GM12878 (cell line): ENCODE measurements at regions not wholly inside any gene's neighbourhood (a gene's known extent, or its start where the extent isn't known, plus 50 kb on each side); places are given as distances from the start of the nearest gene placed in this dataset.
A peak's percentile ranks its signal among the peaks of the same experiment; 100 is the strongest.

ENCODE experiments used
- ATAC-seq: fragments of 200-7000 bp; cut with Tn5 transposase; 3 replicates; pipeline ENCODE4 v1.9.1; 2020; ENCODE audit warnings: mild to moderate bottlenecking, moderate library complexity
- BruUV-seq: library from RNA; stranded (reverse); fragments of 400-500 nt; replicated peaks from 2 replicates; lab custom pipeline; 2021; lab: Mats Ljungman, UMichigan
- CTCF ChIA-PET: fragments of 300-600 bp; sonication (Branson Sonifier 250); formaldehyde crosslinking; extraction: SDS; loops from one replicate; lab custom pipeline; 2021; ENCODE audit warnings: inconsistent platforms; lab: Yijun Ruan, JAX
- POLR2A ChIA-PET: fragments of 350-600 bp; formaldehyde crosslinking; extraction: SDS; loops from one replicate; lab custom pipeline; 2021; ENCODE audit warnings: inconsistent platforms; lab: Charles Lee
- RAD21 ChIA-PET: fragments of 300-600 bp; sonication (Branson Sonifier 250); formaldehyde crosslinking; loops from one replicate; lab custom pipeline; 2023; ENCODE audit warnings: antibody characterized with exemption; ENCODE audit not compliant: unreplicated experiment; lab: Charles Lee
- SMC1A ChIA-PET: fragments of 300-600 bp; sonication (Branson Sonifier 250); formaldehyde crosslinking; loops from one replicate; lab custom pipeline; 2023; ENCODE audit not compliant: unreplicated experiment, uncharacterized antibody; lab: Charles Lee
- DNase-seq: peaks from one replicate; pipeline ENCODE4 v3.0.0-alpha.2; 2011; ENCODE audit warnings: low read depth, low spot score
- FAIRE-seq: peaks from 3 replicates; lab custom pipeline; 2011; peaks lifted over from hg19 to GRCh38; lab: Jason Lieb, UNC
- H2AFZ ChIP-seq: 2 replicates; pipeline ENCODE4 v1.6.0; 2011; ENCODE audit warnings: low read depth, low read length, control low read depth; ENCODE audit not compliant: control insufficient read depth
- H3K27ac ChIP-seq: 2 replicates; pipeline ENCODE4 v1.5.1; 2011; ENCODE audit warnings: control low read depth; ENCODE audit not compliant: control insufficient read depth, insufficient read depth
- H3K27me3 ChIP-seq, 2 experiments: replicated peaks in 1 of 2; 2 replicates each; pipeline versions ENCODE4 v1.6.0 to v1.6.1; 2011; ENCODE audit warnings: low read length in 1 of 2; ENCODE audit not compliant: control insufficient read depth in 2 of 2, insufficient read depth in 2 of 2
- H3K36me3 ChIP-seq, 2 experiments: 2 replicates each; pipeline ENCODE4 v1.5.1; 2011; ENCODE audit warnings: low read length in 1 of 2; ENCODE audit not compliant: control insufficient read depth in 2 of 2, insufficient read depth in 2 of 2
- H3K4me1 ChIP-seq: 2 replicates; pipeline ENCODE4 v1.6.1; 2011; ENCODE audit warnings: mild to moderate bottlenecking, low read length, moderate library complexity, mixed read lengths; ENCODE audit not compliant: control insufficient read depth, insufficient read depth
- H3K4me2 ChIP-seq: 2 replicates; pipeline ENCODE4 v1.6.0; 2011; ENCODE audit warnings: control low read depth; ENCODE audit not compliant: control insufficient read depth, insufficient read depth
- H3K4me3 ChIP-seq: fragments of 200-600 bp; sonication (generic); 2 replicates; pipeline ENCODE4 v1.5.1; 2016
- H3K79me2 ChIP-seq: 2 replicates; pipeline ENCODE4 v1.6.0; 2011; ENCODE audit warnings: low read length; ENCODE audit not compliant: control insufficient read depth, insufficient read depth
- H3K9ac ChIP-seq: 2 replicates; pipeline ENCODE4 v1.8.0; 2011; ENCODE audit warnings: low read length, control low read depth, mixed read lengths; ENCODE audit not compliant: control insufficient read depth, insufficient read depth
- H3K9me3 ChIP-seq: replicated peaks from 3 replicates; pipeline ENCODE4 v1.5.1; 2011; ENCODE audit warnings: mild to moderate bottlenecking, low read length; ENCODE audit not compliant: control insufficient read depth, insufficient read depth
- H4K20me1 ChIP-seq: 2 replicates; pipeline ENCODE4 v1.6.0; 2011; ENCODE audit not compliant: control insufficient read depth, insufficient read depth
- BACH1 ChIP-seq: fragments of 450-650 bp; IDR thresholded peaks from 2 replicates; pipeline ENCODE4 v1.6.1; 2017; ENCODE audit warnings: mild to moderate bottlenecking, borderline replicate concordance
- CHD1 ChIP-seq: IDR thresholded peaks from 2 replicates; pipeline ENCODE4 v1.6.1; 2012; ENCODE audit warnings: low read depth, low read length, improper control_type of control experiment
- DPF2 ChIP-seq: fragments of 450-650 bp; IDR thresholded peaks from 2 replicates; pipeline ENCODE4 v1.6.1; 2017; ENCODE audit warnings: mild to moderate bottlenecking
- EZH2 ChIP-seq: IDR thresholded peaks from 2 replicates; pipeline ENCODE4 v1.6.1; 2012; ENCODE audit warnings: low read depth, mild to moderate bottlenecking, control low read depth, inconsistent platforms, low read length, borderline replicate concordance; ENCODE audit not compliant: control insufficient read depth
- HCFC1 ChIP-seq: fragments of 150-350 bp; IDR thresholded peaks from 2 replicates; pipeline ENCODE4 v1.6.1; 2014; ENCODE audit warnings: low read length
- KAT2A ChIP-seq: conservative IDR thresholded peaks from 2 replicates; pipeline ENCODE4 v1.6.1; 2011; ENCODE audit warnings: low read depth, low read length; ENCODE audit not compliant: control insufficient read depth
- MAX ChIP-seq: IDR thresholded peaks from 2 replicates; pipeline ENCODE4 v1.6.1; 2012; ENCODE audit warnings: low read depth, low read length, improper control_type of control experiment
- NFIC ChIP-seq: IDR thresholded peaks from 2 replicates; pipeline ENCODE4 v1.6.1; 2012; ENCODE audit warnings: low read depth, mild to moderate bottlenecking, inconsistent platforms, low read length, moderate library complexity
- PAX8 ChIP-seq: fragments of 450-650 bp; IDR thresholded peaks from 2 replicates; pipeline ENCODE4 v1.6.1; 2017; ENCODE audit warnings: mild to moderate bottlenecking, moderate library complexity
- PKNOX1 ChIP-seq: fragments of 450-650 bp; IDR thresholded peaks from 2 replicates; pipeline ENCODE4 v1.6.1; 2016; ENCODE audit warnings: mild to moderate bottlenecking
- PML ChIP-seq: IDR thresholded peaks from 2 replicates; pipeline ENCODE4 v1.6.1; 2012; ENCODE audit warnings: low read length, inconsistent platforms
- RCOR1 ChIP-seq: conservative IDR thresholded peaks from 2 replicates; pipeline ENCODE4 v1.6.1; 2012; ENCODE audit warnings: low read depth, low read length, improper control_type of control experiment
- RELA ChIP-seq: fragments of 450-650 bp; IDR thresholded peaks from 2 replicates; pipeline ENCODE4 v1.8.0; 2014; ENCODE audit warnings: borderline replicate concordance; ENCODE audit not compliant: partially characterized antibody
- SMC3 ChIP-seq: IDR thresholded peaks from 2 replicates; pipeline ENCODE4 v1.6.1; 2011; ENCODE audit warnings: low read length, improper control_type of control experiment, borderline replicate concordance
- WGBS: methylation state at CpG from one replicate; pipeline ENCODE4 v1.1.6; 2016; ENCODE audit warnings: low lambda C conversion rate; ENCODE audit not compliant: insufficient replicate concordance, insufficient coverage; ENCODE audit errors: missing lambda C conversion rate; 5-methylcytosine and 5-hydroxymethylcytosine counted together
- in situ Hi-C: fragments of 300-500 bp; cut with MboI; formaldehyde crosslinking; loops from 9 replicates; pipeline ENCODE4 v1.14.3; 2018; ENCODE audit warnings: mixed read lengths
- intact Hi-C: fragments of 100-400 bp; cut with micrococcal nuclease; formaldehyde crosslinking; loops from one replicate; pipeline ENCODE4 v1.14.2; 2022; ENCODE audit not compliant: unreplicated experiment
- TF ChIP-seq, protein P1 (sequence below): fragments of 450-650 bp; IDR thresholded peaks from 2 replicates; pipeline ENCODE4 v1.6.1; 2017; ENCODE audit warnings: mild to moderate bottlenecking, moderate library complexity

DNA sequence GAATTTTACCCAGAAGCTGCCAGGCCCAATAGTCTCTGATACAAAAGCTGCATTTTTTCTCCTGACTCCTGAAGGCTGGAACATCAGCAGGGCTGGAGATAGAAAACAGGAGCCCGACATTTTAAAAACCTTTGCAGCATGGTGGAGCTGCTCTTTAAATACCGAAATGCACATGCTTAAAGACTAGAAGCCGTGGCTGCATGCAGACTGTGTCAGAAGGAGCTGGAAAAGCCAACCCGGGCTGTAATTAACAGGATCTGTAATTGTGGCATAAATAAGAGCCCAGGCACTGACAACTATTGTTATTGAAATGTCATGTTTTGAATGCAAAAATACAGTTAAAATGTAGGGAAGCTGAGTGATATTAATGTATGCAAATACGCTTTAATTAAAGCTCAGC lies 304.9 kb upstream of the PLET1 start (continued):
- TF ChIP-seq CHD1 (no peak), SMC3 (no peak), HCFC1 (no peak)

GRCh38 chr11:112566124-112566523 lies 305.5 kb upstream of the PLET1 start:
- ChIA-PET SMC1A (no interaction called here), POLR2A (no interaction called here), CTCF (interaction anchor here (0.9 to 1.6 kb wide), 2 partner anchors 11 to 22 kb away, joined by 5 read pairs; no protein-coding TSS in a partner anchor), RAD21 (no interaction called here)
- Histone ChIP-seq H3K79me2 (no peaks in the 10 kb centered on the region), H3K27me3 (no peaks in the 10 kb centered on the region; a peak in 1 of 4 replicates), H4K20me1 (no peaks in the 10 kb centered on the region), H3K4me2 (no peak overlapping the region), H3K9ac (no peak overlapping the region), H2AFZ (no peak overlapping the region), H3K4me3 (no peak overlapping the region), H3K9me3 (no peaks in the 10 kb centered on the region), H3K36me3 (no peaks in the 10 kb centered on the region), H3K27ac (no peak overlapping the region), H3K4me1 (peaks cover 15% of the 10 kb centered on the region; the same call in 1 of the 2 replicates)
- TF ChIP-seq DPF2 (no peak), MAX (no peak), KAT2A (no peak), PAX8 (no peak), EZH2 (no peak), BACH1 (no peak), PKNOX1 (no peak), CHD1 (no peak), RCOR1 (no peak), PML (no peak), RELA (no peak), NFIC (no peak)
- TF ChIP-seq, protein P1, sequence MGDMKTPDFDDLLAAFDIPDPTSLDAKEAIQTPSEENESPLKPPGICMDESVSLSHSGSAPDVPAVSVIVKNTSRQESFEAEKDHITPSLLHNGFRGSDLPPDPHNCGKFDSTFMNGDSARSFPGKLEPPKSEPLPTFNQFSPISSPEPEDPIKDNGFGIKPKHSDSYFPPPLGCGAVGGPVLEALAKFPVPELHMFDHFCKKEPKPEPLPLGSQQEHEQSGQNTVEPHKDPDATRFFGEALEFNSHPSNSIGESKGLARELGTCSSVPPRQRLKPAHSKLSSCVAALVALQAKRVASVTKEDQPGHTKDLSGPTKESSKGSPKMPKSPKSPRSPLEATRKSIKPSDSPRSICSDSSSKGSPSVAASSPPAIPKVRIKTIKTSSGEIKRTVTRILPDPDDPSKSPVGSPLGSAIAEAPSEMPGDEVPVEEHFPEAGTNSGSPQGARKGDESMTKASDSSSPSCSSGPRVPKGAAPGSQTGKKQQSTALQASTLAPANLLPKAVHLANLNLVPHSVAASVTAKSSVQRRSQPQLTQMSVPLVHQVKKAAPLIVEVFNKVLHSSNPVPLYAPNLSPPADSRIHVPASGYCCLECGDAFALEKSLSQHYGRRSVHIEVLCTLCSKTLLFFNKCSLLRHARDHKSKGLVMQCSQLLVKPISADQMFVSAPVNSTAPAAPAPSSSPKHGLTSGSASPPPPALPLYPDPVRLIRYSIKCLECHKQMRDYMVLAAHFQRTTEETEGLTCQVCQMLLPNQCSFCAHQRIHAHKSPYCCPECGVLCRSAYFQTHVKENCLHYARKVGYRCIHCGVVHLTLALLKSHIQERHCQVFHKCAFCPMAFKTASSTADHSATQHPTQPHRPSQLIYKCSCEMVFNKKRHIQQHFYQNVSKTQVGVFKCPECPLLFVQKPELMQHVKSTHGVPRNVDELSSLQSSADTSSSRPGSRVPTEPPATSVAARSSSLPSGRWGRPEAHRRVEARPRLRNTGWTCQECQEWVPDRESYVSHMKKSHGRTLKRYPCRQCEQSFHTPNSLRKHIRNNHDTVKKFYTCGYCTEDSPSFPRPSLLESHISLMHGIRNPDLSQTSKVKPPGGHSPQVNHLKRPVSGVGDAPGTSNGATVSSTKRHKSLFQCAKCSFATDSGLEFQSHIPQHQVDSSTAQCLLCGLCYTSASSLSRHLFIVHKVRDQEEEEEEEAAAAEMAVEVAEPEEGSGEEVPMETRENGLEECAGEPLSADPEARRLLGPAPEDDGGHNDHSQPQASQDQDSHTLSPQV: no peak
- BruUV-seq: no TSS peak
- FAIRE-seq (peak; percentile 27), ATAC-seq (no peak), DNase-seq (no peak)
- intact Hi-C loops: no loop called here
- WGBS: 71% methylated on average over 2 of the region's 2 CpGs
- in situ Hi-C loops: no loop called here
